ENCODE measurements at regions not wholly inside any gene's neighbourhood (a gene's known extent, or its start where the extent isn't known, plus 50 kb on each side); places are given as distances from the start of the nearest gene placed in this dataset.
"Not testable (repeated sequence)": the region's sequence is repeated elsewhere in the genome, so short reads cannot be mapped to it uniquely, and the experiment has no call there.

GRCh38 chr17:27066315-27066714 is 227.6 kb upstream of the WSB1 start:
- FAIRE-seq, result no peak

- FAIRE-seq, result no peak
Measured at GRCh38 chr17:27069842-27070508, 223.9 kb upstream of the WSB1 start.

- FAIRE-seq, result no peak
Measured at GRCh38 chr17:27070836-27071235, 223.1 kb upstream of the WSB1 start.

- FAIRE-seq, result no peak
Measured at GRCh38 chr17:27072885-27073284, 221.0 kb upstream of the WSB1 start.

GRCh38 chr17:27076814-27077213 is 217.1 kb upstream of the WSB1 start:
- FAIRE-seq, result no peak

GRCh38 chr17:27078296-27078695 is 215.6 kb upstream of the WSB1 start:
- no peak for FAIRE-seq

GRCh38 chr17:27079660-27080059 is 214.3 kb upstream of the WSB1 start:
- no peak for FAIRE-seq

GRCh38 chr17:27081002-27081638 is 212.8 kb upstream of the WSB1 start:
- no peak for FAIRE-seq

- FAIRE-seq, result no peak
Measured at GRCh38 chr17:27082023-27082774, 211.7 kb upstream of the WSB1 start.

- no peak for FAIRE-seq
Measured at GRCh38 chr17:27082775-27083154, 211.1 kb upstream of the WSB1 start.

GRCh38 chr17:27083408-27084185 is 210.3 kb upstream of the WSB1 start:
- FAIRE-seq, result no peak

GRCh38 chr17:27085517-27085916 is 208.4 kb upstream of the WSB1 start:
- FAIRE-seq, result no peak

- no peak for FAIRE-seq
Measured at GRCh38 chr17:27086526-27086925, 207.4 kb upstream of the WSB1 start.

GRCh38 chr17:27087935-27088766 is 205.8 kb upstream of the WSB1 start:
- no peak for FAIRE-seq

GRCh38 chr17:27088767-27089078 is 205.2 kb upstream of the WSB1 start:
- no peak for FAIRE-seq

- not testable (repeated sequence) for FAIRE-seq
Measured at GRCh38 chr17:27089079-27089928, 204.6 kb upstream of the WSB1 start.

- FAIRE-seq, result no peak
Measured at GRCh38 chr17:27089929-27090247, 204.0 kb upstream of the WSB1 start.

- FAIRE-seq, result not testable (repeated sequence)
Measured at GRCh38 chr17:27090450-27091042, 203.4 kb upstream of the WSB1 start.

GRCh38 chr17:27091043-27091497 is 202.8 kb upstream of the WSB1 start:
- no peak for FAIRE-seq

GRCh38 chr17:27094179-27094578 is 199.7 kb upstream of the WSB1 start:
- not testable (repeated sequence) for FAIRE-seq

- FAIRE-seq, result not testable (repeated sequence)
Measured at GRCh38 chr17:27095821-27096220, 198.1 kb upstream of the WSB1 start.
